SK-N-SH (cell line): ENCODE measurements at regions not wholly inside any gene's neighbourhood (a gene's known extent, or its start where the extent isn't known, plus 50 kb on each side); places are given as distances from the start of the nearest gene placed in this dataset.

ENCODE experiments used
- CTCF ChIA-PET: fragments of 300-600, 350-600 bp; formaldehyde crosslinking; extraction: SDS; loops from one replicate; lab custom pipeline; 2021; lab: Yijun Ruan, JAX
- POLR2A ChIA-PET: fragments of 350-600 bp; sonication (Branson Sonifier 250); formaldehyde crosslinking; extraction: SDS; loops from one replicate; lab custom pipeline; 2020; ENCODE audit warnings: antibody characterized with exemption, inconsistent platforms; lab: Yijun Ruan, JAX
- DNase-seq: peaks from one replicate; pipeline ENCODE4 v3.0.0; 2012
- H2AFZ ChIP-seq: fragments of 200-600 bp; sonication (generic); 2 replicates; pipeline ENCODE4 v1.8.1; 2016; ENCODE audit warnings: antibody characterized with exemption, mild to moderate bottlenecking, low read depth
- H3F3A ChIP-seq: fragments of 200-600 bp; sonication (generic); replicated peaks from 2 replicates; pipeline ENCODE3; 2016; ENCODE audit warnings: antibody characterized with exemption, mild to moderate bottlenecking; ENCODE audit not compliant: insufficient read depth
- H3K27ac ChIP-seq, 2 experiments: fragments of 200-500 bp in 1 of 2; fragments of 200-600 bp in 1 of 2; sonication (Bioruptor generic) in 1 of 2; sonication (generic), shearing (Covaris generic) in 1 of 2; 2 replicates each; pipeline versions ENCODE4 v1.5.1 to v1.6.1; 2014 to 2016; ENCODE audit warnings: low read depth in 2 of 2, inconsistent platforms in 1 of 2, low read length in 1 of 2, mild to moderate bottlenecking in 1 of 2, mixed read lengths in 1 of 2
- H3K27me3 ChIP-seq: fragments of 200-600 bp; sonication (generic), shearing (Covaris generic); 2 replicates; pipeline ENCODE4 v1.6.1; 2016; ENCODE audit warnings: mixed run types; ENCODE audit not compliant: insufficient read depth
- H3K36me3 ChIP-seq, 2 experiments: fragments of 200-500 bp in 1 of 2; fragments of 200-600 bp in 1 of 2; sonication (Bioruptor generic) in 1 of 2; sonication (generic) in 1 of 2; replicated peaks in 1 of 2; 2 replicates each; pipeline versions ENCODE3 to v1.5.1; 2014 to 2016; ENCODE audit warnings: low read length in 1 of 2, mild to moderate bottlenecking in 1 of 2; ENCODE audit not compliant: insufficient read depth in 2 of 2, control insufficient read depth in 1 of 2
- H3K4me1 ChIP-seq, 2 experiments: fragments of 200-500 bp in 1 of 2; fragments of 200-600 bp in 1 of 2; sonication (Bioruptor generic) in 1 of 2; sonication (generic), shearing (Covaris generic) in 1 of 2; 2 replicates each; pipeline versions ENCODE4 v1.5.1 to v1.6.1; 2014 to 2016; ENCODE audit warnings: low read depth in 1 of 2, low read length in 1 of 2, mixed run types in 1 of 2; ENCODE audit not compliant: insufficient read depth in 2 of 2, control insufficient read depth in 1 of 2
- H3K4me2 ChIP-seq: fragments of 200-600 bp; sonication (generic), shearing (Covaris generic); 2 replicates; pipeline ENCODE4 v1.6.1; 2017; ENCODE audit warnings: mixed run types
- H3K4me3 ChIP-seq, 2 experiments: fragments of 200-500 bp in 1 of 2; fragments of 200-600 bp in 1 of 2; sonication (Bioruptor generic) in 1 of 2; sonication (generic), shearing (Covaris generic) in 1 of 2; 2 replicates each; pipeline versions ENCODE4 v1.5.1 to v1.8.1; 2014 to 2016; ENCODE audit warnings: low read depth in 2 of 2, inconsistent platforms in 1 of 2, low read length in 1 of 2, mild to moderate bottlenecking in 1 of 2, mixed read lengths in 1 of 2, moderate library complexity in 1 of 2
- H3K79me2 ChIP-seq: fragments of 200-600 bp; sonication (generic); 2 replicates; pipeline ENCODE4 v1.8.1; 2017; ENCODE audit warnings: mild to moderate bottlenecking; ENCODE audit not compliant: insufficient read depth
- H3K9ac ChIP-seq: fragments of 200-600 bp; sonication (generic); 2 replicates; pipeline ENCODE4 v1.6.1; 2017; ENCODE audit warnings: mixed run types
- H3K9me2 ChIP-seq: fragments of 200-600 bp; sonication (generic); 2 replicates; pipeline ENCODE4 v1.6.1; 2017; ENCODE audit warnings: mixed run types
- H3K9me3 ChIP-seq: fragments of 200-600 bp; sonication (generic); 2 replicates; pipeline ENCODE4 v1.6.1; 2017; ENCODE audit warnings: mixed run types, mild to moderate bottlenecking, moderate library complexity
- H4K20me1 ChIP-seq: fragments of 200-600 bp; sonication (generic); 2 replicates; pipeline ENCODE4 v1.6.1; 2017; ENCODE audit warnings: mild to moderate bottlenecking, mixed run types; ENCODE audit not compliant: insufficient read depth
- CHD2 ChIP-seq: fragments of 150-350 bp; IDR thresholded peaks from 2 replicates; pipeline ENCODE4 v1.6.1; 2018; ENCODE audit warnings: low read length; ENCODE audit not compliant: partially characterized antibody
- EZH2phosphoT487 ChIP-seq: fragments of 200-600 bp; sonication (generic); IDR thresholded peaks from 2 replicates; pipeline ENCODE4 v1.6.1; 2017; ENCODE audit warnings: low read depth, mixed run types, mild to moderate bottlenecking, antibody characterized with exemption, moderate library complexity, borderline replicate concordance
- FOSL2 ChIP-seq: IDR thresholded peaks from 2 replicates; pipeline ENCODE4 v1.4.0; 2012; ENCODE audit warnings: low read depth, mild to moderate bottlenecking, moderate library complexity, borderline replicate concordance
- FOXJ3 ChIP-seq: sonication (generic); formaldehyde crosslinking; IDR thresholded peaks from 2 replicates; pipeline ENCODE4 v1.5.1; 2020; ENCODE audit warnings: mild to moderate bottlenecking, missing genetic modification reagents
- GATA2 ChIP-seq: sonication (generic); formaldehyde crosslinking; IDR thresholded peaks from 2 replicates; pipeline ENCODE4 v1.5.0; 2020; ENCODE audit warnings: mild to moderate bottlenecking, missing genetic modification reagents
- IRF3 ChIP-seq: fragments of 150-350 bp; IDR thresholded peaks from 2 replicates; pipeline ENCODE4 v1.6.1; 2016; ENCODE audit warnings: mild to moderate bottlenecking, low read depth, low read length
- MEF2A ChIP-seq: IDR thresholded peaks from 2 replicates; pipeline ENCODE4 v1.4.0; 2012; ENCODE audit warnings: low read depth, borderline replicate concordance
- MXI1 ChIP-seq: IDR thresholded peaks from 2 replicates; pipeline ENCODE4 v1.6.1; 2012; ENCODE audit warnings: mild to moderate bottlenecking, low read depth, low read length, improper control_type of control experiment
- NFIC ChIP-seq: IDR thresholded peaks from 2 replicates; pipeline ENCODE4 v1.4.0; 2012; ENCODE audit warnings: borderline replicate concordance
- PBX3 ChIP-seq: IDR thresholded peaks from 2 replicates; pipeline ENCODE4; 2012
- RAD21 ChIP-seq: IDR thresholded peaks from 2 replicates; pipeline ENCODE4 v1.6.1; 2012; ENCODE audit warnings: mild to moderate bottlenecking, low read length
- RFX5 ChIP-seq: IDR thresholded peaks from 2 replicates; pipeline ENCODE4 v1.6.1; 2012; ENCODE audit warnings: mild to moderate bottlenecking, improper control_type of control experiment, low read length
- RXRA ChIP-seq: IDR thresholded peaks from 2 replicates; pipeline ENCODE4 v1.4.0; 2012; ENCODE audit warnings: low read depth, mild to moderate bottlenecking, borderline replicate concordance
- SMC3 ChIP-seq: IDR thresholded peaks from 2 replicates; pipeline ENCODE4 v1.6.1; 2012; ENCODE audit warnings: low read depth, low read length, improper control_type of control experiment
- TEAD4 ChIP-seq: IDR thresholded peaks from 2 replicates; pipeline ENCODE4 v1.4.0; 2012; ENCODE audit warnings: mild to moderate bottlenecking, borderline replicate concordance; ENCODE audit not compliant: insufficient read depth
- WGBS: methylation state at CpG from one replicate; pipeline ENCODE4 v1.1.6; 2017; ENCODE audit warnings: low lambda C conversion rate; 5-methylcytosine and 5-hydroxymethylcytosine counted together
- TF ChIP-seq, protein P1 (sequence below): fragments of 200-600 bp; sonication (generic); IDR thresholded peaks from 2 replicates; pipeline ENCODE4 v1.6.1; 2017; ENCODE audit warnings: antibody characterized with exemption, mild to moderate bottlenecking, moderate library complexity
- TF ChIP-seq, protein P2 (sequence below): IDR thresholded peaks from 2 replicates; pipeline ENCODE4 v1.4.0; 2012; ENCODE audit warnings: low read depth, borderline replicate concordance

GRCh38 chr11:50174189-50174588, 141.5 kb downstream of the OR4C45 start:
- Histone ChIP-seq H3K9me3 (no peaks in the 10 kb centered on the region), H3K79me2 (no peaks in the 10 kb centered on the region; the same call in 1 of the 2 replicates), H3K27me3 (no peaks in the 10 kb centered on the region), H3K4me1 (no peaks in the 10 kb centered on the region), H3K9ac (no peak overlapping the region), H3F3A (no peaks in the 10 kb centered on the region), H3K4me3 (no peak overlapping the region), H4K20me1 (no peaks in the 10 kb centered on the region), H3K4me2 (no peak overlapping the region), H3K36me3 (no peaks in the 10 kb centered on the region), H3K9me2 (no peaks in the 10 kb centered on the region), H3K27ac (no peak overlapping the region), H2AFZ (no peak overlapping the region)
- TF ChIP-seq, protein P1, sequence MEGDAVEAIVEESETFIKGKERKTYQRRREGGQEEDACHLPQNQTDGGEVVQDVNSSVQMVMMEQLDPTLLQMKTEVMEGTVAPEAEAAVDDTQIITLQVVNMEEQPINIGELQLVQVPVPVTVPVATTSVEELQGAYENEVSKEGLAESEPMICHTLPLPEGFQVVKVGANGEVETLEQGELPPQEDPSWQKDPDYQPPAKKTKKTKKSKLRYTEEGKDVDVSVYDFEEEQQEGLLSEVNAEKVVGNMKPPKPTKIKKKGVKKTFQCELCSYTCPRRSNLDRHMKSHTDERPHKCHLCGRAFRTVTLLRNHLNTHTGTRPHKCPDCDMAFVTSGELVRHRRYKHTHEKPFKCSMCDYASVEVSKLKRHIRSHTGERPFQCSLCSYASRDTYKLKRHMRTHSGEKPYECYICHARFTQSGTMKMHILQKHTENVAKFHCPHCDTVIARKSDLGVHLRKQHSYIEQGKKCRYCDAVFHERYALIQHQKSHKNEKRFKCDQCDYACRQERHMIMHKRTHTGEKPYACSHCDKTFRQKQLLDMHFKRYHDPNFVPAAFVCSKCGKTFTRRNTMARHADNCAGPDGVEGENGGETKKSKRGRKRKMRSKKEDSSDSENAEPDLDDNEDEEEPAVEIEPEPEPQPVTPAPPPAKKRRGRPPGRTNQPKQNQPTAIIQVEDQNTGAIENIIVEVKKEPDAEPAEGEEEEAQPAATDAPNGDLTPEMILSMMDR = peak; percentile 43
- TF ChIP-seq MEF2A = no peak
- DNase-seq = no peak
- ChIA-PET POLR2A (no interaction called here), CTCF (no interaction called here)

DNA sequence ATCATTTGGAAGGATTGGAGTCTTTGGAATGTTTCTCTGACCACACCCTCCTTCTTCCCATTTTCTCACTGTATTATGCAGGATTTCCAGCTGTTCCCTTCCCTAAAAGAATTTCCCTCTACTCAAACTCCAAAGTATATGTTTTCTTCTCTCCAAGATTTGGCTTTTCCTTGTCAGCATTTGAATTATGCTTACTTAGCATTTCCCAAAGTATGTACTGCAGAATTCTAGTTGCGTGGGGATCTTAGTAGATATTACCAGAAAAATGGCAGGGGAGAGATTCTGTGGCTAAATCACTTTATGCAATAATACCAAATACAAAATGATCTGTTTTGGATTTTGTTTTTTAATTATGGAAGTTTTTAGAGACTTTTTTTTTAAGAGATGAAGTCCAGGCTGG, 142.3 kb downstream of the OR4C45 start:
- no peaks in the 10 kb centered on the region for H3K4me1 ChIP-seq
- H4K20me1 ChIP-seq = no peaks in the 10 kb centered on the region
- ChIA-PET POLR2A (no interaction called here), CTCF (no interaction called here)
- DNase-seq = no peak
- H3K79me2 ChIP-seq = no peaks in the 10 kb centered on the region; the same call in 1 of the 2 replicates
- H3K4me2 ChIP-seq = no peak overlapping the region
- H3K27me3 ChIP-seq = no peaks in the 10 kb centered on the region
- H3K9me2 ChIP-seq = no peaks in the 10 kb centered on the region
- H2AFZ ChIP-seq = no peak overlapping the region
- 34% methylated on average over 1 of the region's 1 CpG for WGBS
- TF ChIP-seq PBX3 = no peak
- no peak for TF ChIP-seq SMC3
- TF ChIP-seq FOSL2 = no peak
- TF ChIP-seq MXI1 = no peak
- TF ChIP-seq NFIC = no peak
- TF ChIP-seq, protein P2, sequence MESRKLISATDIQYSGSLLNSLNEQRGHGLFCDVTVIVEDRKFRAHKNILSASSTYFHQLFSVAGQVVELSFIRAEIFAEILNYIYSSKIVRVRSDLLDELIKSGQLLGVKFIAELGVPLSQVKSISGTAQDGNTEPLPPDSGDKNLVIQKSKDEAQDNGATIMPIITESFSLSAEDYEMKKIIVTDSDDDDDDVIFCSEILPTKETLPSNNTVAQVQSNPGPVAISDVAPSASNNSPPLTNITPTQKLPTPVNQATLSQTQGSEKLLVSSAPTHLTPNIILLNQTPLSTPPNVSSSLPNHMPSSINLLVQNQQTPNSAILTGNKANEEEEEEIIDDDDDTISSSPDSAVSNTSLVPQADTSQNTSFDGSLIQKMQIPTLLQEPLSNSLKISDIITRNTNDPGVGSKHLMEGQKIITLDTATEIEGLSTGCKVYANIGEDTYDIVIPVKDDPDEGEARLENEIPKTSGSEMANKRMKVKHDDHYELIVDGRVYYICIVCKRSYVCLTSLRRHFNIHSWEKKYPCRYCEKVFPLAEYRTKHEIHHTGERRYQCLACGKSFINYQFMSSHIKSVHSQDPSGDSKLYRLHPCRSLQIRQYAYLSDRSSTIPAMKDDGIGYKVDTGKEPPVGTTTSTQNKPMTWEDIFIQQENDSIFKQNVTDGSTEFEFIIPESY = no peak
- TF ChIP-seq EZH2phosphoT487 = no peak
- TF ChIP-seq RXRA = no peak
- TF ChIP-seq MEF2A = no peak
- TF ChIP-seq FOXJ3 (CRISPR knock-in tag) = no peak
- TF ChIP-seq TEAD4 = no peak
- no peak for TF ChIP-seq RFX5
- TF ChIP-seq IRF3 = no peak
- no peak for TF ChIP-seq GATA2 (CRISPR knock-in tag)
- no peak for TF ChIP-seq CHD2
- TF ChIP-seq RAD21 = no peak
- no peaks in the 10 kb centered on the region for H3K9me3 ChIP-seq
- no peaks in the 10 kb centered on the region for H3F3A ChIP-seq
- H3K36me3 ChIP-seq = no peaks in the 10 kb centered on the region
- no peak overlapping the region for H3K4me3 ChIP-seq
- H3K9ac ChIP-seq = no peak overlapping the region
- H3K27ac ChIP-seq = no peak overlapping the region
